GM23338 (cell line): ENCODE measurements at regions not wholly inside any gene's neighbourhood (a gene's known extent, or its start where the extent isn't known, plus 50 kb on each side); places are given as distances from the start of the nearest gene placed in this dataset.

Source experiments
- ATAC-seq: fragments of 200-7000 bp; cut with Tn5 transposase; 3 replicates; pipeline ENCODE4 v1.9.1; 2020
- DNase-seq: peaks from one replicate; pipeline ENCODE4 v3.0.0-alpha.2; 2015; ENCODE audit warnings: low spot score
- H2AFZ ChIP-seq: fragments of 200-600 bp; sonication (generic); 2 replicates; pipeline ENCODE4 v1.8.0; 2016; ENCODE audit warnings: antibody characterized with exemption, mild to moderate bottlenecking, moderate library complexity
- H3F3A ChIP-seq: fragments of 200-600 bp; sonication (generic); replicated peaks from 2 replicates; pipeline ENCODE4 v1.8.0; 2017; ENCODE audit warnings: antibody characterized with exemption, mixed run types, low read depth
- H3K27ac ChIP-seq: fragments of 200-600 bp; sonication (generic); 2 replicates; pipeline ENCODE4 v1.6.1; 2016; ENCODE audit warnings: low read depth
- H3K27me3 ChIP-seq: fragments of 200-600 bp; sonication (generic); 2 replicates; pipeline ENCODE4 v1.8.0; 2016; ENCODE audit warnings: mild to moderate bottlenecking, mixed run types, moderate library complexity; ENCODE audit not compliant: insufficient read depth
- H3K36me3 ChIP-seq: fragments of 200-600 bp; sonication (generic); 2 replicates; pipeline ENCODE4 v1.8.0; 2016; ENCODE audit warnings: mild to moderate bottlenecking; ENCODE audit not compliant: insufficient read depth
- H3K4me1 ChIP-seq: fragments of 200-600 bp; sonication (generic); 2 replicates; pipeline ENCODE4 v1.8.0; 2016; ENCODE audit warnings: mild to moderate bottlenecking, moderate library complexity; ENCODE audit not compliant: insufficient read depth
- H3K4me2 ChIP-seq: fragments of 200-600 bp; sonication (generic); 2 replicates; pipeline ENCODE4 v1.7.1; 2017; ENCODE audit warnings: mixed run types
- H3K4me3 ChIP-seq: fragments of 200-600 bp; sonication (generic); 2 replicates; pipeline ENCODE4 v1.6.1; 2016; ENCODE audit warnings: mixed run types
- H3K79me2 ChIP-seq: fragments of 200-600 bp; sonication (generic); replicated peaks from 2 replicates; pipeline ENCODE4 v1.8.0; 2017; ENCODE audit warnings: mild to moderate bottlenecking; ENCODE audit not compliant: insufficient read depth
- H3K9me2 ChIP-seq: fragments of 200-600 bp; sonication (generic); 2 replicates; pipeline ENCODE4 v1.8.0; 2017; ENCODE audit not compliant: insufficient read depth
- H4K20me1 ChIP-seq: fragments of 200-600 bp; sonication (generic); replicated peaks from 2 replicates; pipeline ENCODE4 v1.8.0; 2017; ENCODE audit warnings: mild to moderate bottlenecking; ENCODE audit not compliant: insufficient read depth
- H3K27ac Mint-ChIP-seq: 2 replicates; pipeline ENCODE4 v1.8.0; 2020; ENCODE audit warnings: inconsistent platforms, mild to moderate bottlenecking, moderate library complexity, mixed read lengths
- H3K27me3 Mint-ChIP-seq: 3 replicates; pipeline ENCODE4 v1.8.0; 2022; ENCODE audit warnings: low read depth, mild to moderate bottlenecking, moderate library complexity, mixed read lengths, inconsistent platforms; ENCODE audit not compliant: insufficient read depth, poor library complexity
- H3K36me3 Mint-ChIP-seq: 3 replicates; pipeline ENCODE4 v1.8.0; 2021; ENCODE audit warnings: low read depth, mild to moderate bottlenecking, inconsistent platforms, moderate library complexity, mixed read lengths
- H3K4me1 Mint-ChIP-seq: 3 replicates; pipeline ENCODE4 v1.8.0; 2020; ENCODE audit warnings: mild to moderate bottlenecking, inconsistent platforms, mixed read lengths
- H3K4me3 Mint-ChIP-seq: 3 replicates; pipeline ENCODE4 v1.8.0; 2021; ENCODE audit warnings: moderate library complexity, mild to moderate bottlenecking, inconsistent platforms, mixed read lengths
- H3K9me3 Mint-ChIP-seq: 3 replicates; pipeline ENCODE4 v1.8.0; 2020; ENCODE audit warnings: moderate library complexity, mild to moderate bottlenecking, inconsistent platforms, mixed read lengths
- CREB1 ChIP-seq: fragments of 250-450 bp; sonication (Bioruptor Pico); IDR thresholded peaks from 2 replicates; pipeline ENCODE4 v1.5.0; 2020; ENCODE audit warnings: low read depth, mild to moderate bottlenecking, moderate library complexity
- EZH2 ChIP-seq: fragments of 200-600 bp; sonication (generic); IDR thresholded peaks from one replicate; pipeline ENCODE4 v1.8.0; 2017; ENCODE audit warnings: antibody characterized with exemption, mild to moderate bottlenecking, low read depth; ENCODE audit not compliant: unreplicated experiment
- EZH2phosphoT487 ChIP-seq: fragments of 200-600 bp; sonication (generic); IDR thresholded peaks from one replicate; pipeline ENCODE4 v1.8.1; 2018; ENCODE audit warnings: antibody characterized with exemption; ENCODE audit not compliant: unreplicated experiment
- JUNB ChIP-seq: IDR thresholded peaks from one replicate; pipeline ENCODE4 v1.6.1; 2016; ENCODE audit warnings: antibody characterized with exemption; ENCODE audit not compliant: unreplicated experiment
- NANOG ChIP-seq: IDR thresholded peaks from 2 replicates; pipeline ENCODE4 v1.6.1; 2016; ENCODE audit warnings: antibody characterized with exemption, borderline replicate concordance
- POLR2AphosphoS5 ChIP-seq: IDR thresholded peaks from 2 replicates; pipeline ENCODE4 v1.6.1; 2016; ENCODE audit warnings: antibody characterized with exemption, low read depth
- STAT1 ChIP-seq: IDR thresholded peaks from one replicate; pipeline ENCODE4 v1.6.1; 2016; ENCODE audit warnings: antibody characterized with exemption; ENCODE audit not compliant: unreplicated experiment
- ZNF114 ChIP-seq: fragments of 250-450 bp; sonication (Bioruptor Pico); IDR thresholded peaks from 2 replicates; pipeline ENCODE4 v1.5.0; 2020; ENCODE audit warnings: mild to moderate bottlenecking, moderate library complexity
- ZNF331 ChIP-seq: fragments of 250-450 bp; sonication (Bioruptor Pico); IDR thresholded peaks from 2 replicates; pipeline ENCODE4 v1.5.0; 2020; ENCODE audit warnings: low read depth, mild to moderate bottlenecking, moderate library complexity
- TF ChIP-seq, protein P1 (sequence below): IDR thresholded peaks from 2 replicates; pipeline ENCODE4 v1.6.1; 2016; ENCODE audit warnings: antibody characterized with exemption
- TF ChIP-seq, protein P2 (sequence below), 2 experiments: fragments of 200-600 bp in 1 of 2; sonication (generic) in 1 of 2; conservative IDR thresholded peaks; 2 replicates each; pipeline versions ENCODE4 v1.5.1 to v1.6.1; 2016 to 2017; ENCODE audit warnings: antibody characterized with exemption in 2 of 2, low read depth in 2 of 2, mild to moderate bottlenecking in 2 of 2, moderate library complexity in 1 of 2
- TF ChIP-seq, protein P3 (sequence below): fragments of 250-450 bp; sonication (Bioruptor Pico); IDR thresholded peaks from 2 replicates; pipeline ENCODE4 v1.5.0; 2020; ENCODE audit warnings: mild to moderate bottlenecking, moderate library complexity
- TF ChIP-seq, protein P4 (sequence below): IDR thresholded peaks from one replicate; pipeline ENCODE4 v1.6.1; 2018; ENCODE audit warnings: antibody characterized with exemption; ENCODE audit not compliant: unreplicated experiment

DNA sequence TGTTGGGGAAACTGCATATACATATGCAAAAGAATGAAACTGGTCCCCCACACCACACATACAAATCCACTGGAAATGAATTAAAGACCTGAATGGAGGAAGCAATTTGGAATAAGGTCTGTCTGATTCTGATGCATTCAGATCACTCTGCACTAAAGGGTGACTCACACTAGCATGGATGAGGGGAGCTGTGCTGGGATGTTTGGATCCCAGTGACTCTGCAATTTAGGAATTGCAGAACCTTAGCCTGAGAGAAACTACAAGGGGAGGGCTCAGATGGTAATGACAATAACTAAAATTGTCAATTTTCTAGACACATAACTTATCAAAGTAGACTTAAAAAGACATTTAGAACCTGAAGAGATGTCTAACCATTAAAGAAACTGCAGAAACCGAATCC is 312.0 kb downstream of the CDK5RAP2 start:
- H2AFZ ChIP-seq: no peak overlapping the region
- H3K4me2 ChIP-seq: no peak overlapping the region
- no peak for DNase-seq
- H3K36me3 ChIP-seq: no peaks in the 10 kb centered on the region
- no peak for ATAC-seq
- H3K4me3 Mint-ChIP-seq: no peak overlapping the region
- no peaks in the 10 kb centered on the region for H3K79me2 ChIP-seq
- H3K27ac ChIP-seq: no peak overlapping the region
- H3K9me3 Mint-ChIP-seq: peaks cover 18% of the 10 kb centered on the region; the same call in 2 of the 3 replicates
- H4K20me1 ChIP-seq: no peaks in the 10 kb centered on the region
- H3K27ac Mint-ChIP-seq: no peak overlapping the region
- H3K36me3 Mint-ChIP-seq: no peaks in the 10 kb centered on the region
- H3F3A ChIP-seq: no peaks in the 10 kb centered on the region
- no peak overlapping the region for H3K4me3 ChIP-seq
- no peaks in the 10 kb centered on the region for H3K27me3 Mint-ChIP-seq
- H3K27me3 ChIP-seq: no peaks in the 10 kb centered on the region
- TF ChIP-seq STAT1 (no peak), CREB1 (CRISPR knock-in tag) (no peak), EZH2phosphoT487 (no peak), ZNF331 (CRISPR knock-in tag) (no peak), NANOG (no peak), ZNF114 (no peak), JUNB (no peak), POLR2AphosphoS5 (no peak), EZH2 (no peak)
- TF ChIP-seq, protein P1, sequence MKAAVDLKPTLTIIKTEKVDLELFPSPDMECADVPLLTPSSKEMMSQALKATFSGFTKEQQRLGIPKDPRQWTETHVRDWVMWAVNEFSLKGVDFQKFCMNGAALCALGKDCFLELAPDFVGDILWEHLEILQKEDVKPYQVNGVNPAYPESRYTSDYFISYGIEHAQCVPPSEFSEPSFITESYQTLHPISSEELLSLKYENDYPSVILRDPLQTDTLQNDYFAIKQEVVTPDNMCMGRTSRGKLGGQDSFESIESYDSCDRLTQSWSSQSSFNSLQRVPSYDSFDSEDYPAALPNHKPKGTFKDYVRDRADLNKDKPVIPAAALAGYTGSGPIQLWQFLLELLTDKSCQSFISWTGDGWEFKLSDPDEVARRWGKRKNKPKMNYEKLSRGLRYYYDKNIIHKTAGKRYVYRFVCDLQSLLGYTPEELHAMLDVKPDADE: no peak
- TF ChIP-seq, protein P2, sequence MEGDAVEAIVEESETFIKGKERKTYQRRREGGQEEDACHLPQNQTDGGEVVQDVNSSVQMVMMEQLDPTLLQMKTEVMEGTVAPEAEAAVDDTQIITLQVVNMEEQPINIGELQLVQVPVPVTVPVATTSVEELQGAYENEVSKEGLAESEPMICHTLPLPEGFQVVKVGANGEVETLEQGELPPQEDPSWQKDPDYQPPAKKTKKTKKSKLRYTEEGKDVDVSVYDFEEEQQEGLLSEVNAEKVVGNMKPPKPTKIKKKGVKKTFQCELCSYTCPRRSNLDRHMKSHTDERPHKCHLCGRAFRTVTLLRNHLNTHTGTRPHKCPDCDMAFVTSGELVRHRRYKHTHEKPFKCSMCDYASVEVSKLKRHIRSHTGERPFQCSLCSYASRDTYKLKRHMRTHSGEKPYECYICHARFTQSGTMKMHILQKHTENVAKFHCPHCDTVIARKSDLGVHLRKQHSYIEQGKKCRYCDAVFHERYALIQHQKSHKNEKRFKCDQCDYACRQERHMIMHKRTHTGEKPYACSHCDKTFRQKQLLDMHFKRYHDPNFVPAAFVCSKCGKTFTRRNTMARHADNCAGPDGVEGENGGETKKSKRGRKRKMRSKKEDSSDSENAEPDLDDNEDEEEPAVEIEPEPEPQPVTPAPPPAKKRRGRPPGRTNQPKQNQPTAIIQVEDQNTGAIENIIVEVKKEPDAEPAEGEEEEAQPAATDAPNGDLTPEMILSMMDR (conservative IDR thresholded peaks at IDR 0.05; ENCODE audit: low read depth in 2 of 2): no peak
- TF ChIP-seq, protein P3, sequence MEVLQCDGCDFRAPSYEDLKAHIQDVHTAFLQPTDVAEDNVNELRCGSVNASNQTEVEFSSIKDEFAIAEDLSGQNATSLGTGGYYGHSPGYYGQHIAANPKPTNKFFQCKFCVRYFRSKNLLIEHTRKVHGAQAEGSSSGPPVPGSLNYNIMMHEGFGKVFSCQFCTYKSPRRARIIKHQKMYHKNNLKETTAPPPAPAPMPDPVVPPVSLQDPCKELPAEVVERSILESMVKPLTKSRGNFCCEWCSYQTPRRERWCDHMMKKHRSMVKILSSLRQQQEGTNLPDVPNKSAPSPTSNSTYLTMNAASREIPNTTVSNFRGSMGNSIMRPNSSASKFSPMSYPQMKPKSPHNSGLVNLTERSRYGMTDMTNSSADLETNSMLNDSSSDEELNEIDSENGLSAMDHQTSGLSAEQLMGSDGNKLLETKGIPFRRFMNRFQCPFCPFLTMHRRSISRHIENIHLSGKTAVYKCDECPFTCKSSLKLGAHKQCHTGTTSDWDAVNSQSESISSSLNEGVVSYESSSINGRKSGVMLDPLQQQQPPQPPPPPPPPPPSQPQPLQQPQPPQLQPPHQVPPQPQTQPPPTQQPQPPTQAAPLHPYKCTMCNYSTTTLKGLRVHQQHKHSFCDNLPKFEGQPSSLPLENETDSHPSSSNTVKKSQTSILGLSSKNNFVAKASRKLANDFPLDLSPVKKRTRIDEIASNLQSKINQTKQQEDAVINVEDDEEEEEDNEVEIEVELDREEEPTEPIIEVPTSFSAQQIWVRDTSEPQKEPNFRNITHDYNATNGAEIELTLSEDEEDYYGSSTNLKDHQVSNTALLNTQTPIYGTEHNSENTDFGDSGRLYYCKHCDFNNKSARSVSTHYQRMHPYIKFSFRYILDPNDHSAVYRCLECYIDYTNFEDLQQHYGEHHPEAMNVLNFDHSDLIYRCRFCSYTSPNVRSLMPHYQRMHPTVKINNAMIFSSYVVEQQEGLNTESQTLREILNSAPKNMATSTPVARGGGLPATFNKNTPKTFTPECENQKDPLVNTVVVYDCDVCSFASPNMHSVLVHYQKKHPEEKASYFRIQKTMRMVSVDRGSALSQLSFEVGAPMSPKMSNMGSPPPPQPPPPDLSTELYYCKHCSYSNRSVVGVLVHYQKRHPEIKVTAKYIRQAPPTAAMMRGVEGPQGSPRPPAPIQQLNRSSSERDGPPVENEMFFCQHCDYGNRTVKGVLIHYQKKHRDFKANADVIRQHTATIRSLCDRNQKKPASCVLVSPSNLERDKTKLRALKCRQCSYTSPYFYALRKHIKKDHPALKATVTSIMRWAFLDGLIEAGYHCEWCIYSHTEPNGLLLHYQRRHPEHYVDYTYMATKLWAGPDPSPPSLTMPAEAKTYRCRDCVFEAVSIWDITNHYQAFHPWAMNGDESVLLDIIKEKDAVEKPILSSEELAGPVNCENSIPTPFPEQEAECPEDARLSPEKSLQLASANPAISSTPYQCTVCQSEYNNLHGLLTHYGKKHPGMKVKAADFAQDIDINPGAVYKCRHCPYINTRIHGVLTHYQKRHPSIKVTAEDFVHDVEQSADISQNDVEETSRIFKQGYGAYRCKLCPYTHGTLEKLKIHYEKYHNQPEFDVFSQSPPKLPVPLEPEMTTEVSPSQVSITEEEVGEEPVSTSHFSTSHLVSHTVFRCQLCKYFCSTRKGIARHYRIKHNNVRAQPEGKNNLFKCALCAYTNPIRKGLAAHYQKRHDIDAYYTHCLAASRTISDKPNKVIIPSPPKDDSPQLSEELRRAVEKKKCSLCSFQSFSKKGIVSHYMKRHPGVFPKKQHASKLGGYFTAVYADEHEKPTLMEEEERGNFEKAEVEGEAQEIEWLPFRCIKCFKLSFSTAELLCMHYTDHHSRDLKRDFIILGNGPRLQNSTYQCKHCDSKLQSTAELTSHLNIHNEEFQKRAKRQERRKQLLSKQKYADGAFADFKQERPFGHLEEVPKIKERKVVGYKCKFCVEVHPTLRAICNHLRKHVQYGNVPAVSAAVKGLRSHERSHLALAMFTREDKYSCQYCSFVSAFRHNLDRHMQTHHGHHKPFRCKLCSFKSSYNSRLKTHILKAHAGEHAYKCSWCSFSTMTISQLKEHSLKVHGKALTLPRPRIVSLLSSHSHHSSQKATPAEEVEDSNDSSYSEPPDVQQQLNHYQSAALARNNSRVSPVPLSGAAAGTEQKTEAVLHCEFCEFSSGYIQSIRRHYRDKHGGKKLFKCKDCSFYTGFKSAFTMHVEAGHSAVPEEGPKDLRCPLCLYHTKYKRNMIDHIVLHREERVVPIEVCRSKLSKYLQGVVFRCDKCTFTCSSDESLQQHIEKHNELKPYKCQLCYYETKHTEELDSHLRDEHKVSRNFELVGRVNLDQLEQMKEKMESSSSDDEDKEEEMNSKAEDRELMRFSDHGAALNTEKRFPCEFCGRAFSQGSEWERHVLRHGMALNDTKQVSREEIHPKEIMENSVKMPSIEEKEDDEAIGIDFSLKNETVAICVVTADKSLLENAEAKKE (CRISPR knock-in tag): no peak
- TF ChIP-seq, protein P4, sequence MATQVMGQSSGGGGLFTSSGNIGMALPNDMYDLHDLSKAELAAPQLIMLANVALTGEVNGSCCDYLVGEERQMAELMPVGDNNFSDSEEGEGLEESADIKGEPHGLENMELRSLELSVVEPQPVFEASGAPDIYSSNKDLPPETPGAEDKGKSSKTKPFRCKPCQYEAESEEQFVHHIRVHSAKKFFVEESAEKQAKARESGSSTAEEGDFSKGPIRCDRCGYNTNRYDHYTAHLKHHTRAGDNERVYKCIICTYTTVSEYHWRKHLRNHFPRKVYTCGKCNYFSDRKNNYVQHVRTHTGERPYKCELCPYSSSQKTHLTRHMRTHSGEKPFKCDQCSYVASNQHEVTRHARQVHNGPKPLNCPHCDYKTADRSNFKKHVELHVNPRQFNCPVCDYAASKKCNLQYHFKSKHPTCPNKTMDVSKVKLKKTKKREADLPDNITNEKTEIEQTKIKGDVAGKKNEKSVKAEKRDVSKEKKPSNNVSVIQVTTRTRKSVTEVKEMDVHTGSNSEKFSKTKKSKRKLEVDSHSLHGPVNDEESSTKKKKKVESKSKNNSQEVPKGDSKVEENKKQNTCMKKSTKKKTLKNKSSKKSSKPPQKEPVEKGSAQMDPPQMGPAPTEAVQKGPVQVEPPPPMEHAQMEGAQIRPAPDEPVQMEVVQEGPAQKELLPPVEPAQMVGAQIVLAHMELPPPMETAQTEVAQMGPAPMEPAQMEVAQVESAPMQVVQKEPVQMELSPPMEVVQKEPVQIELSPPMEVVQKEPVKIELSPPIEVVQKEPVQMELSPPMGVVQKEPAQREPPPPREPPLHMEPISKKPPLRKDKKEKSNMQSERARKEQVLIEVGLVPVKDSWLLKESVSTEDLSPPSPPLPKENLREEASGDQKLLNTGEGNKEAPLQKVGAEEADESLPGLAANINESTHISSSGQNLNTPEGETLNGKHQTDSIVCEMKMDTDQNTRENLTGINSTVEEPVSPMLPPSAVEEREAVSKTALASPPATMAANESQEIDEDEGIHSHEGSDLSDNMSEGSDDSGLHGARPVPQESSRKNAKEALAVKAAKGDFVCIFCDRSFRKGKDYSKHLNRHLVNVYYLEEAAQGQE: no peak
- H3K4me1 Mint-ChIP-seq: no peaks in the 10 kb centered on the region
- no peaks in the 10 kb centered on the region for H3K4me1 ChIP-seq
- 0 out of 2 replicates have a peak, but pooled peaks cover 6% of the 10 kb centered on the region for H3K9me2 ChIP-seq
